MCF 10A (cell line): ENCODE measurements at regions not wholly inside any gene's neighbourhood (a gene's known extent, or its start where the extent isn't known, plus 50 kb on each side); places are given as distances from the start of the nearest gene placed in this dataset.

Source experiments
- BruUV-seq: library from RNA; stranded (reverse); fragments of 400-500 nt; replicated peaks from 2 replicates; lab custom pipeline; 2021; lab: Mats Ljungman, UMichigan
- CTCF ChIA-PET: fragments of 300-600 bp; sonication (Branson Sonifier 250); formaldehyde crosslinking; extraction: SDS; loops from one replicate; lab custom pipeline; 2021; ENCODE audit warnings: antibody characterized with exemption, inconsistent platforms; lab: Yijun Ruan, JAX
- POLR2A ChIA-PET: fragments of 300-600, 350-650 bp; sonication (Branson Sonifier 250); formaldehyde crosslinking; extraction: SDS; loops from one replicate; lab custom pipeline; 2020; ENCODE audit warnings: antibody characterized with exemption, inconsistent platforms; lab: Yijun Ruan, JAX
- DNase-seq: peaks from one replicate; pipeline ENCODE4 v3.0.0-alpha.2; 2018; ENCODE audit not compliant: unreplicated experiment
- H3K27ac Mint-ChIP-seq: one replicate; pipeline ENCODE4 v1.8.0; 2022; ENCODE audit warnings: mild to moderate bottlenecking, low read depth, mixed read lengths; ENCODE audit not compliant: unreplicated experiment
- H3K27me3 Mint-ChIP-seq: one replicate; pipeline ENCODE4 v1.8.0; 2022; ENCODE audit warnings: mixed read lengths; ENCODE audit not compliant: insufficient read depth, unreplicated experiment
- H3K36me3 Mint-ChIP-seq: one replicate; pipeline ENCODE4 v1.8.0; 2022; ENCODE audit warnings: mild to moderate bottlenecking, moderate library complexity, mixed read lengths; ENCODE audit not compliant: insufficient read depth, unreplicated experiment
- H3K4me1 Mint-ChIP-seq: one replicate; pipeline ENCODE4 v1.8.0; 2022; ENCODE audit warnings: mixed read lengths; ENCODE audit not compliant: insufficient read depth, unreplicated experiment
- H3K4me3 Mint-ChIP-seq: one replicate; pipeline ENCODE4 v1.8.0; 2022; ENCODE audit warnings: mild to moderate bottlenecking, moderate library complexity, mixed read lengths; ENCODE audit not compliant: unreplicated experiment
- H3K9me3 Mint-ChIP-seq: one replicate; pipeline ENCODE4 v1.8.0; 2022; ENCODE audit warnings: mixed read lengths; ENCODE audit not compliant: unreplicated experiment
- CTCF ChIP-seq: fragments of 200-600 bp; IDR thresholded peaks from one replicate; pipeline ENCODE4 v1.8.0; 2022; ENCODE audit warnings: antibody characterized with exemption, mild to moderate bottlenecking; ENCODE audit not compliant: unreplicated experiment
- intact Hi-C: fragments of 100-400 bp; cut with micrococcal nuclease; formaldehyde crosslinking; loops from 2 replicates; pipeline ENCODE4 v1.14.1; 2022

DNA sequence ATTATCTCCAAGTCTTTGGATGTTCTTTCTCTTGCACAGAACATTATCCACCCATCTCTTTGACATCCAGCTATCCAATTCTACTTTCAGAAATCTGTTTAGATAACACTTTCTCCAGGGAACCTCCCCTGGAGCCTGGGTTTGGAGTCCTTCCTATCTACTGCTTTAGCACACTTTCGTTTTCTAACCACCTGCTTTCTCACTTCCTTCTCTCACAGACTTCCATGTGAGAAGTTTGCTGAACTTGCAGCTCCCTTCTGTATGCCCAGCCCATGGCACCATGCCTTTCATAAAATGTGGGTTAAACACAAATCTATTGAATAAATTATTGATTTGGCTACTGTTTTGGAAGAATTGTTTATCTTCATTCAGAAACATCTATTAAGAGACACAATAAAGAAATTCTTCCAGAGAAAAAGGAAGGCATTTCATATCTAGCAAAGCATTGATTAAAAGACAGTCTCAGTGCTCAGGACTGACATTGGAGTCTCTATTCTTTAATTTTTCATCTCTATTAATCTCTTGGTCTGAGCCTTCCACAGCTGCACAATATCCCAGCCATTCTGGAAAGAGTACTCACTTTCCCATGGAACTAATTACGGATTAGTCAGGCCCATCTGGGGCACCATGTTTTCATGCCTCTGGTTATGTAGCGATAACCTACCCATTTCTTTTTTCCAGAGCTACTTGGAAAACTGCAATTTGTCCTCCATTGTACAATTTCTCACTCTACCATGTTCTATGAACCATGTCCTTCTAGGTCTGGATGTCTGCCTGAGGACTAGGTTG, 1077.3 kb downstream of the SORCS3 start:
- intact Hi-C loops: no loop called here
- H3K27ac Mint-ChIP-seq: no peak overlapping the region
- ChIA-PET POLR2A (no interaction called here), CTCF (interaction anchor here (0.6 kb wide), 2 partner anchors 24 to 1092 kb away, joined by 3 read pairs; no protein-coding TSS in a partner anchor)
- no peak for DNase-seq
- no peak overlapping the region for H3K4me3 Mint-ChIP-seq
- H3K9me3 Mint-ChIP-seq: peaks cover 23% of the 10 kb centered on the region
- H3K4me1 Mint-ChIP-seq: no peaks in the 10 kb centered on the region
- H3K36me3 Mint-ChIP-seq: no peaks in the 10 kb centered on the region
- no peak for TF ChIP-seq CTCF
- no peaks in the 10 kb centered on the region for H3K27me3 Mint-ChIP-seq
- BruUV-seq: no TSS peak

DNA sequence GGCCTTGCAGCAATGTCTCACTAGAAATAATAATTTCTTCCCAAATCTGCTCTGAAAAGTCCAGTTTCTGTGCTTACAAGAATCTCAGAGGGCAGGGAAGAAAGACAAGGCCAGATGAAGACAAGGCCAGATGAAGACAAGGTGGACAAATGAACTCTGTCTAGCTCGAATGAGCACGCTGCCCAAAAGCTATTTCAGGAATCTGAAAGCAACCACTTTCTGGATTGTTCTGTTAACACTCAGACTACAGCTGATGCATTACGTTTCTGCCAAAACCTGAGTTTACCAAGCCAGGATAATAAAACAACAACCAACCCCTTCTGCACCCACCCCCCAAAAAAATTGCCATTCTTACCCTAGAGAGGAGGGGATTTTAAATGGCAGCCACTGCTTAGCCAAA, 1073.6 kb downstream of the SORCS3 start:
- H3K27ac Mint-ChIP-seq: no peak overlapping the region
- BruUV-seq: no TSS peak
- no peaks in the 10 kb centered on the region for H3K4me1 Mint-ChIP-seq
- no peaks in the 10 kb centered on the region for H3K27me3 Mint-ChIP-seq
- no peak for DNase-seq
- no peaks in the 10 kb centered on the region for H3K36me3 Mint-ChIP-seq
- intact Hi-C loops: no loop called here
- ChIA-PET POLR2A (no interaction called here), CTCF (interaction anchor here (0.7 kb wide), 1 partner anchor 9 kb away, joined by 4 read pairs; no protein-coding TSS in a partner anchor)
- no peak for TF ChIP-seq CTCF
- peaks cover 32% of the 10 kb centered on the region for H3K9me3 Mint-ChIP-seq
- H3K4me3 Mint-ChIP-seq: no peak overlapping the region

GRCh38 chr10:105707603-105708002, 1066.5 kb downstream of the SORCS3 start:
- Mint-ChIP-seq H3K4me1 (no peaks in the 10 kb centered on the region), H3K36me3 (no peaks in the 10 kb centered on the region), H3K9me3 (peaks cover 9% of the 10 kb centered on the region), H3K27ac (no peak overlapping the region), H3K27me3 (no peaks in the 10 kb centered on the region), H3K4me3 (no peak overlapping the region)
- ChIA-PET POLR2A (interaction anchor here (0.7 to 1.2 kb wide), 2 partner anchors 94 to 372 kb away, joined by 3 read pairs; no protein-coding TSS in a partner anchor), CTCF (no interaction called here)
- BruUV-seq: no TSS peak
- DNase-seq: no peak
- intact Hi-C loops: no loop called here
- TF ChIP-seq CTCF: no peak

GRCh38 chr10:105706281-105707026, 1065.4 kb downstream of the SORCS3 start:
- Mint-ChIP-seq H3K4me3 (no peak overlapping the region), H3K27ac (no peak overlapping the region), H3K4me1 (no peaks in the 10 kb centered on the region), H3K27me3 (no peaks in the 10 kb centered on the region), H3K36me3 (no peaks in the 10 kb centered on the region), H3K9me3 (peaks cover under 1% of the 10 kb centered on the region)
- BruUV-seq: no TSS peak
- ChIA-PET POLR2A (interaction anchor here (0.6 kb wide), 1 partner anchor 439 kb away, joined by 3 read pairs; no protein-coding TSS in a partner anchor), CTCF (interaction anchor here (1.3 kb wide), 1 partner anchor 14 kb away, joined by 3 read pairs; no protein-coding TSS in a partner anchor)
- DNase-seq: no peak
- intact Hi-C loops: no loop called here
- no peak for TF ChIP-seq CTCF
